CD4-positive, alpha-beta T cell treated with Interleukin-17A for 4 hours (primary cell): ENCODE measurements at regions not wholly inside any gene's neighbourhood (a gene's known extent, or its start where the extent isn't known, plus 50 kb on each side); places are given as distances from the start of the nearest gene placed in this dataset.
A peak's percentile ranks its signal among the peaks of the same experiment; 100 is the strongest.
"Not testable (repeated sequence)": the region's sequence is repeated elsewhere in the genome, so short reads cannot be mapped to it uniquely, and the experiment has no call there.

Experiments used
- DNase-seq: peaks from one replicate; pipeline ENCODE4 v3.0.0-alpha.2; 2020; ENCODE audit warnings: mixed read lengths

DNA sequence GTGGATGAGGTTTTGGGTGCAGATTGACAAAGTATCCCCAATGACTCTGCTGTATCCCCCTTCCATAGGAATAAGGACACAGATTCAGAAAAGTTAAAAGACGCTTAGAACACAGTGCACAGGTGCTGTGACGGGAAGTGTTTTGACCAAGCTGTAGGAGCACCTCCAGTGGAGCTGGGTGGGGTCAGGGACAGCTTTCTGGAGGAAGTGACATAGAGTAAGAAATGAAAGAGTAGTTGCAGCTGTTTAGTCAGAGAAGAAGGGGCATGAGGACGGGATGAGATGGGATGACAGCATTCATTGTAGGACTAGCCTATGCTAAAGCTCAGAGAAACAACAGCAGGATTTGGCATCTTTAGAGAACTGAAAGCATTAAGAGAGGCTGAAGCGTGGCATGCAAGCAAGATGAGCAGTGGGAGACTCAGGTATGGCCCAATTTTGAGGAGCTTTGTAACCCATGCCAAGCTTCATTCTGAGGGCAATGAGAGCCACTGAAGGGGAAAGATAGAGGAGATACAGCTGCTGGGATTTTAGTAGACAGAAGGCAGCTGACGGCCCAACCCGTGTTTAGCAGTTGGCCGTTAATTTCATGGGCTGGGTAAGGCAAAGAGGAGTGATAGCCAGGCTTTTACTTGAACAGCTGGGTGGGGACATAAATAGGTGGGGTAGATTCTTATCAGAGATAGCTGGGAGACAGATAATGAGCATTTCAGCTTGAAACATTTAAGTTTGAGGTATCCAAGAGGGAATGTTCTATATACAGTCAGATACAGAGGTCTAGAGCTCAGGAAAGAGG is 131.8 kb upstream of the KRAS start:
- peak; percentile 60 for DNase-seq

DNA sequence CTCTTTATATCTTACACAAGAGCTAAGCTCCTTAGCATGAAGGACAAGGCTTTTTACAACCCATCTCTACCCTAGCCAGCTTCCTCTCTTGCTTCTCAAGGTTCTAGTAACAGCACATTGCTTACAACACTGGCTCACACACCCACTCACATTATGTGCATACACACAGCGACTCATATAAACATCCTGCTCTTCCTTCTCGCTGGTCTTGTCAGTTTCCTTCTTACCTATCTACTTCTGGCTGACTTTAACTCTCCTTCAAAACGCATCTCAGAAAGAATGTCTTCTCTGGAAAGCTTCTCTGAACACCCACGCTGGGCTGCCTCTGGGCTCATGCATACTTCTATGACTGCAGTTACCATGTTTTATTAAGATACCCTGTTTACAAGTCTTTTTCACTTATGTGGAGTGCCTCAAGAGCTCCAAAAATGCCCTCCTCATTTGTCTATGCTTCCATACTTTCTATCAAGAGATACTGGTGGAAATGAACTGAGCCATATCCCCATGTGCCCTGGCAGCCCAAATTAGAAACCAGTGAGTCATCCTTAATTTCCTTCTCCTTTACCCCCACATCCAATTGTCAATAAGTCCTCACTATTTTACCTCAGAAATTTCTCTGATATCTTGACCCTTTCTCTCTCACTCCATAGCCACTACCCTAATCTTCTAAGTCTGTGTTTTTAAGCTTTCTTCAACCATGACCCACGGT is 126.9 kb upstream of the KRAS start:
- peak; percentile 61 for DNase-seq

DNA sequence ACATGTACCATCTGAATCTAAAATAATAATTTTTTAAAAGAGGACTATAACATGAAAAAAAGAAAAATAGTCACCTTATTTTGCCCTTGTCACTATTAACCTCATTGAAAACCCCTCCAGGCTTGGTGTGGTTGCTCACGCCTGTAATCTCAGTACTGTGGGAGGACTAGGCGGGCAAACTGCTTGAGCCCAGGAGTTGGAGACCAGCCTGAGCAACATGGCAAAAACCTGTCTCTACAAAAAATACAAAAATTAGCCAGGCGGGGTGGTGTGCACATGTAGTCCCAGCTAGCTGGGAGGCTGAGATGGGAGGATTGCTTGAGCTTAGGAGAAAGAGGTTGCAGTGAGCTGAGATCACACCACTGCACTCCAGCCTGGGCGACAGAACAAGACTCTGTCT is 126.3 kb upstream of the KRAS start:
- peak; percentile 10 for DNase-seq

DNA sequence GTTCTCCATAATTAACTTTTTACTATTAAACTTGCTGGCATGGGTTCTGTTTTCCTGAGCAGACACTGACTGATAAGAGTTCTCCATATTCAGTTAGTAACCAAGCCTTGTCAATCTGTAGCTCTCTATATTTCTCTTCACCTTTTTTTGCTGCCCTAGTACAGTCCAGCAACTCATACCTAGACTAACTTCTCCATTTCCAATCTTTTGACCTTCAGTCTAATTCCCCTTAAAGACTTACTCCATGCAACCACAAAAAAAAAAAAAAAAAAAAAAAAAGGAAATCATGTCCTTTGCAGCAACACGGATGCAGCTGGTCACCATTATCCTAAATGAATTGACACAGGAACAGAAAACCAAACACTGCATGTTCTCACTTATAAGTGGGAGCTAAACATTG is 125.7 kb upstream of the KRAS start:
- DNase-seq, result no peak

DNA sequence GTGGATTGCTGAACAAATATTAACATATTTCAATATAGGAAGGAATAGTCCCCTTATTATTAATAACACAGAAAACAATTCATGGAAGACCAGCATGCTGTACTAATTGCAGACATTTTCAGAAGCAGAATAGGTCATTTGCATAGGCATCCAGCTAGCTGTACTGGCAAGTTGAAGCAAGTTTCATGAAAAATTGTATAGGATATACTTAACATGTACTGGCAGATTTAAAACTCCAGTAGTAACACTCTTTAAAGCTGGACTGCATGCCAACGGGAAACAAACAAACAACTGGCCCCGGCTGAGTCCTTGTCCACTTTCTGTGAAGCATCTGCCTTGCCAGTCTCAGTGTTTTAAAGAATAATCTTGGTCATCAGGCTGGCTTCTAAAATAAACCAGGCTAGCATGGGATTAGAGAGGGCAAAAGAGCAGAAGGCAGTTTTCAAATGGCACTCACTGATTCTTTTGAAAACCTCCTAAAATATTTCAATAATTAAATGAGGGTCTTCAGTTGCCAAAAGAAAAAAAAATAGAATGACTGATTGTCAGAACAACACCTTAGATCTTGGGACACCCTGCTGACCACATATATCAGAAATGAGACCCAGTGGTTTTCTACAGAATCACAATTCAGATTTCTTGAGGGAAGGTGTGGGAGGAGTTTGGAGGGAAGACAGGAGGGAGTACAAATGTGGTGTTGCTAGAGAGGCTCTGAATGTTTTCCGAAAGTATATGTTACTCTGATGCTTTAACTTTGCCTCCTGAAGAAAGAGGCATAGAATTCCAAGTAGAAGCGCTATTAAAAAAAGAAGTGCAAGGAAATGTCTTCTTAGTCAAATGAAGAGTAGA is 122.5 kb upstream of the KRAS start:
- DNase-seq, result no peak

DNA sequence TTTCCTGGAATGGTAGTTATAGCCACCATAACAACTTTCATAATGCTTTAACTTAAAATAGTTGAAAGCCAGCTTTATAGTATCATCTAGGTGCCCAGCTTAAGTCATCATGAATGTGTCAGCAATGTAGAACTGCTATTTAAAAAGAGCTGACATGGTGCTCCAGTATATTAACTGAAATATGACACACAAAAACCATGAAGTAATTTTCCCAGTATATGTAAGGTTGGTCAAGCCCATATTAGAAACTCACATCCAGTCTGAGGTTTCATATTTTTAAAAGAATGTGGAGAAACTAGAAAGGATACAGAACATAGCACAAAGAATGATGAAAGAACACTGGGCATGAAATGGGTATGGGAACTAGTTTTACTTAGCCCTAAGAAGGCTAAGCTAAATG is 121.3 kb upstream of the KRAS start:
- DNase-seq, result no peak

DNA sequence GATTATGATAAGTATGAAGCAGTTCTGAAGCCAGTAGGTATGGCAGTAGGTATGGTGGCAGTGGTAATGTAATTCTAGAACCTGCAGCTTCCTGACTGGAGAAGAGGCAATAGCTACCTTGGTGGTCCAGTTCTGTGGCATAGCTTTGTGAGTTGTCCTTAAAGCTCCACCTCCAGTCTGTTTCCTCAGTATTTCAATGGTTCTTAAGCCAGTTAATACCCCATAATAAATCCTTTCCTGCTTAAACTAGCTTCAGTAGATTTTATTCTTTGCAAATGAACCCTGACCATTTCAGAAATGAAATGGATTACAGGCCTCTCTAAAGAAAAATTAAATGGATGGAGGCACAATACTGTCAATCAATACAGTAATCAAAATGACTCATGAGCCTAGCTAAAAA is 117.8 kb upstream of the KRAS start:
- no peak for DNase-seq

DNA sequence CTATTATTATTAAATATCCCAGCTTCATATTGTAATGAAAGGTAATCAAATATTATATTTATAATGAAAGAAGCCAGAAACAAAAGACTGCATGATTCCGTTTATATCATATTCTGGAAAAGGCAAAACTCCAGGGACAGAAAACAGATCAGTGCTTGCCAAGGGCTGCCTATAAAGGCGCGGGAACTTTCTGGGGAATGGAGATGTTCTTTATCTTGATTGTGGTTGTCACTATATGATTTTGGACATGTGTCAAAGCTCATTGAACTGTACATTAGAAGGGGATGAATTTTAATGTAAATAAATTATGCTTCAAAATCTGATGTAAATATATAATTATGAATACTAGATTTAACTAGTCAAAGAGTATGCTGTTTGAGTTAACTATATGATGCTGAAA is 115.4 kb upstream of the KRAS start:
- no peak for DNase-seq

DNA sequence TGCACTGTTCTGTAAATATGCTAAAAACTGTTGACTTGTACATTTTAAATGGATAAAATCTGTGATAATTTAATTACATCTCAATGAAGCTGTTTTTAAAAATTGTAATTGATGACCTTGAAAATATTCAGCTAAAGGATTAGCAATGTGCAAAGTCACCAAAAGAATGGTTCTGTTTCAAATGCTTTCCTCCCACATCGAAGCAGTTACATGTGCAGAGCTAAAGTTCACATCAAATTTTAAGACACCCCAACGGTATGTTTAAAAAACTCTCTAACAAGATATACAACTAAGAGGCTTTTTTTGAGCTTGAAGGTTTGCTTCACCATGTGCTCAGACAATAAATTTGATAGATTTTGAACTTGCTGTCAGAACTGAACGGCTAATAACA is 114.6 kb upstream of the KRAS start:
- DNase-seq, result no peak

DNA sequence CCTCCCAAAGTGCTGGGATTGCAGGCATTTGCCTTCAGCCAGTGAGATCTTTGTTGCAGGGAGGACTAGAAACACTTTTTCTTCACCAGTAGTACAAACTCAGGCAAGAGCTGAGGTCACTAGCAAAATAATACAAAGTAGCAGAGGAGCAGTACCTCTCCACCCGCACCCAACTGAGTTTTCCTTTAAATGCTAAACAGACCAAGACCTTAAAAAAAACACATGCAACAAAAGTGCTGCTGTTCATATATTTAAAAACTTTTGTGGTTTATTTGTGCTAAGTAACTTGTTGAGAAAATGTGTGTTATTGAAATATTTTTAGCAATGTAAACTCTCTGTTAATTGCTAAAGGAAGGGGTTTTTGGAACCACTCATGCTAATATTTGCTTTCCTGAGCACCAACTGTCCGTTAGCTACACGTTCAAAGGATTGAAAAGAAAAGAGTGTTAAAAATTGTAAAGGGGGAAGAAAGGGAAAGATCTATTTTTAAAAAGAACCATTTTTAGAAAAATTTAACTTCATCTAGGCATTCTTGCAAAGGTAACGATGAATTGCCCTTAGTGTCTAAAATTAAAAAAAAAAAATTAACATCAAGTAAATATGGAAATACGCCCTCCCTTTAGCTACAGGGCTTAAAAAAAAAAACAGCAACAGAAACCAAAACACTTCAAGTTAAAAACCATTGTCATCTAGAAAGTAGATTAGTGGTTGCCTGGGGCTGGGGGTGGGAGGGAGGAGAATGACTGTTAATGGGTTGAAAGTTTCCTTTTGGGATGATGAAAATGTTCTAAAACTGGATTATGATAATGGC is 114.0 kb upstream of the KRAS start:
- no peak for DNase-seq

DNA sequence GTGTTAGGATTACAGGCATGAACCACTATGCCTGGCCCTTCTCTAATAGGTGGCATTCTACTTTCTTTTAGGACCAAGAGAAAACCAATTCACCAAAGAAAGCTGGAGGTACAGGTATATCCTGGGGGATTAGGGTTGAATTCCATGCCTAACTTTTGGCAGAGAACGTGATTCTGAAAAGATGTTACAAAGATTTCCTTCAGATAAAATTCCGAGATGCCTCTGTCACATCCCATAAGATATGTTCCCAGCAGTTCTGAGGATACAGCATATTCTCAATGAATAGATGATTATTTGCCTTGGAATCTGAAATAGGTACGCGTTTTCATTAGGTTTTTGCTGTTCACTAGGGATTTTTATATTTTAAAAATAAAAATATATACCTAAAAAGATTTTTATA is 111.9 kb upstream of the KRAS start:
- DNase-seq, result no peak

DNA sequence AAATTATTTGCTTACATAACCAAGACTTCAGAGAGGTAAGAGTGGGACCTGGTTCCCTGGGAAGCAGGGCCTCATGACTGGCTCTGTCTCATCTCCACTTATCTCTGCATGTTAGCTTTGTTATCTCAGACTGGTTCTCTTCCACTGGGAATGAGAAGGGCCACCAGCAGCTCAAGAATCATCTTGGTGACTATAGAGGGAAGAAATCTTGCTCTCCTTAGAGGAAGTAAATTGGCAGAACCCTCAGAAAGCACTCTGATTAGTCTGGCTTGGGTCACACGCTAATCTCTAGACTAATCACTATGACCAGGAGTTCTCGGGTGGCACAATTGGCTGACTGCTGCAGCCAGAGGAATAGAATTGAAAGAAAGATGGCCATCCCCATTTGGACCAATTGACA is 110.8 kb upstream of the KRAS start:
- DNase-seq, result no peak

DNA sequence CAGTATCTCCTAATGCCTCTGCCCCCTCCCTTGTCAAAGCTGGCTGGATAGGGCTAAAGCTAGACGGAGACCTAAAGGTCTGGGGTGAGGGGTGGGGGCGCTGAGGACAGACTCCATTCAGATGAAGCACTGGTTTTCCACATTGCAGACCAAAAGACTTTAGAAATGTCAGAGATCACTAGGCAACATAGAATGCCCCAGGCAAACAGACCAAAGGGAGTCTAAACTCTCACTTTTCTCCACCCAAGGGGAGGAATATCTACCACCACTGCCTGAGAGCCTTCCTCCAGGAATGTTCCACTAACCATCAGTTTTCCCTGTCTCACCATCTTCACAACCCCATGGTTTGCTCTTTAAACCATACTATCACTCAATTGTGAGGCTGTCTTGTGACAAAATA is 106.9 kb upstream of the KRAS start:
- no peak for DNase-seq

DNA sequence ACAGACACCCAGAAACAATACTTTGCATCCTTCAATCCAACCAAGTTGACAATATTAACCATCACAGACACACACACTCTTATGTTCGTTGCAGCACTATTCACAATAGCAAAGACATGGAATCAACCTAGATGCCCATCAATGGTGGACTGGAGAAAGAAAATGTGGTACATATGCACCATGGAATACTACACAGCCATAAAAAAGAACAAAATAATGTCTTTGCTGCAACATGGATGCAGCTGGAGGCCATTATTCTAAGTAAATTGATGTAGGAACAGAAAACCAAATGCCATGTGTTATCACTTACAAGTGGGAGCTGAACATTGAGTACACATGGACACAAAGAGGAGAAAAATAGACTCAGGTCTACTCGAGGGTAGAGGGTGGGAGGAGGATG is 102.2 kb upstream of the KRAS start:
- DNase-seq, result not testable (repeated sequence)

DNA sequence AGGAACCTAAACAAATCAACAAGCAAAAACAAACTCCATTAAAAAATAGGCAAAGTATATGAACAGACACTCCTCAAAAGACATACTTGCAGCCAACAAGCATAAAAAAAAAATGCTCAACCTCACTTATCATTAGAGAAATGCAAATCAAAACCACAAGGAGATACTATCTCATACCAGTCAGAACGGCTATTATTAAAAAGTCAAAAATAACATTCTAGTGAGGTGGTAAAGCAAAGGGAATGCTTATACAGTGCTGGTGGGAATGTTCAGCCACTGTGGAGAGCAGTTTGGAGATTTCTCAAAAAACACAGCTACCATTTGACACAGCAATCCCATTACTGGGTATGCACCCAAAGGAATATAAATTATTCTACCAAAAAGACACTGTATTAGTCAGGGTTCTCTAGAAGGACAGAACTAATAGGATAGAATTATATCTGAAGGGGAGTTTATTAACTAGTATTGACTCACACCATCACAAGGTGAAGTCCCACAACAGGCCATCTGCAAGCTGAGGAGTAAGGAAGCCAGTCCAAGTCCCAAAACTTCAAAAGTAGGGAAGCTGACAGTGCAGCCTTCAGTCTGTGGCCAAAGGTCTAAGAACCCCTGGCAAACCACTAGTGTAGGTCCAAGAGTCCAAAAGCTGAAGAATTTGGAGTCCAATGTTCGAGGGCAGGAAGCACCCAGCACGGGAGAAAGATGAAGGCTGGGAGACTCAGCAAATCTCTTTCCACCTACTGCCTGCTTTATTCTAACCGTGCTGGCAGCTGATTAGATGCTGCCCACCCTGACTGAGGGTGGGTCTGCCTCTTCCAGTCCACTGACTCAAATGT is 101.6 kb upstream of the KRAS start:
- no peak for DNase-seq

DNA sequence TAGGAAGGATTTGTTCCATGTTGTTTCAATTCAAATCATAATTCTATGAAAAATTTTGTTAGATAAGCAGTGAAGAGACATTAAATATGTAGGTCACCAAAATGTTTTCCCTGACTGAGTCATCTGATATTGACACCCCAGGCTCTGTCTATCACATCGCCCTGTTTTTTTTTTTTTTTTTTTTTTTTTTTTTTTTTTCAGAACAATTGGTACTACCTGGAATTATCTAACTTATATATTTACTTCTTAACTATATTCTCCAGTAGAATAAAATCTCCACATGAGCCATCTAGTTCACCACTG is 97.8 kb upstream of the KRAS start:
- no peak for DNase-seq

DNA sequence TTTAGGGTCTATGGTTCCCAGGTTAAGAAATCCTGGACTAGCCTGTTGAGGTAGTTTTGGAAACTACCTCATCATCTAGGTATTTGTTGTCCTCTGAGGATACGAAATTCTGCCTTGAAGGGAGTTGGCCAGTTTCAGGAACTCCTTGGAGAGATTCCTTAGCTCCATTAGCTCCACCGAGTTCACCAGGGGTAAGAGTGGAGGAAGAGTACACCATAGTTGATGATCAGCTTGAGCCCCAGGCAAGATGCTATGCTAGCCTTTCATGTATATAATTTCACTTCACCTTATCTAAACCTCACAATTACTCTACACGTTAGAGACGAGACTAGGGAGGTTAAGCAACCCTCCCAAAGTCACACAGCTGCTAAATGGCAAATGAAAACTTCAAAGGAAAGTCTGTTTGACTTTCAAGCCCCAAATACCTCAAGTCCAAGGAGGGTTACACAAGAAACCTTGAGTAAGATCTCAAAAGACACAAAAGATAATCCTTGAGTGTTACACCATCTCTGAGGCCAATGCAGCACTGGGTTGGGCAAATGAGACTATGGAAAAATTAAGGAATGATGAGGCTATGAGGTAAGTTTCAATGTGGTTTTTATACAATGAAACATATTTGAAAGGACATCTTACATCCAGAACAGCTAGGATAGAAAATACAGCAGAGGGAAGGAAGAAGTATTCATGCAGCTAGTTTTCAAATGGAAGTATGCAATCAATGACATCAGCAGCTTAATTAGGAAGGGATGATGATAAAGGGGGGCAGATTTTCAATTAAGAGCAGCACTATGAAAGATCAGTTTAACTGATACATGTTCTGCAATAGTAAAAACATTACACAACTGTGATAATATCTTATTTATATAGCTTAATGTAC is 97.2 kb upstream of the KRAS start:
- no peak for DNase-seq

DNA sequence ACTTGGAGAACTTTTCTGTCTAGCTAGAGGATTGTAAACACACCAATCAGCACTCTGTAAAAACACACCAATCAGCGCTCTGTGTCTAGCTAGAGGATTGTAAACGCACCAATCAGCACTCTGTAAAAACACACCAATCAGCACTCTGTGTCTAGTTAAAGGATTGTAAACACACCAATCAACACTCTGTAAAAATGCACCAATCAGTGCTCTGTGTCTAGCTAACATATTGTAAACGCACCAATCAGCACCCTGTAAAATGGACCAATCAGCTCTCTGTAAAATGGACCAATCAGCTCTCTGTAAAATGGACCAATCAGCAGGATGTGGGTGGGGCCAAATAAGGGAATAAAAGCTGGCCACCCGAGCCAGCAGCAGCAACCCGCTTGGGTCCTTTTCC is 91.1 kb upstream of the KRAS start:
- DNase-seq, result not testable (repeated sequence)

DNA sequence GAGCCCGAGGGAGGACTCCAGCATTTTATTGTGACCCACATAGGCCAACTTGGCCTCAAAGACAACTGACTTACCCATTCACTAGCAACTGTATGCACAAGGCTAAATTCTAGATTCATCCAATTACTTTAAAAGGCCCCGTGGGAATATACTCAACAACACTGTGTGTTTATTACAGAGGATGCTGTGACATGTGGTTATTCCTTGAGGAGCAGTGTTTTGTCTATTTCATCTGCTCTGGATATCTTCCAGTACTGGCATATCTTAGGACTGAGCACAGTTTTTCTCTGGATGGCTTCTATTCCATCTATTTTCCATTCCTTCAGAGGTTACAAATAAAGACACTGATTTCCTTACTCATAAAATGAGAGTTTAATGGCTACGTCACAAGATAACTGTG is 87.2 kb upstream of the KRAS start:
- DNase-seq, result no peak

DNA sequence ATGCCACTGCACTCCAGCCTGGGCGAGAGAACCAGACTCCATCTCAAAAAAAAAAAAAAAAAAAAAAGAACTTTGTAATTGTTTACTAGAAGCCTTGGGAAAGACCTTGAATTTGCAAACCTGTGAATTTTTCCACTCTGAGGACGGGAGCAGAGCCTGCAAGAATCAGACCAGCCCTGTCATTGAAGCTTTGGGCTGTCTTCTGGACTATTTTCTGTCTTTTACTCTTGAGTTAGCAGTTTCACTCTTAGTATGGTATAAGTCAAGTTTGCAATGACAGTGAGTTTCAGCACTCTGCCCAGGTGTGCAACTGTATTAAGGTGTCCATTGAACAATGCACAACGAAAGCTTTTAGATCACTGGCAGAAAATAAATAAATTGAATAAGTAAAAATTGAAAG is 81.4 kb upstream of the KRAS start:
- no peak for DNase-seq

DNA sequence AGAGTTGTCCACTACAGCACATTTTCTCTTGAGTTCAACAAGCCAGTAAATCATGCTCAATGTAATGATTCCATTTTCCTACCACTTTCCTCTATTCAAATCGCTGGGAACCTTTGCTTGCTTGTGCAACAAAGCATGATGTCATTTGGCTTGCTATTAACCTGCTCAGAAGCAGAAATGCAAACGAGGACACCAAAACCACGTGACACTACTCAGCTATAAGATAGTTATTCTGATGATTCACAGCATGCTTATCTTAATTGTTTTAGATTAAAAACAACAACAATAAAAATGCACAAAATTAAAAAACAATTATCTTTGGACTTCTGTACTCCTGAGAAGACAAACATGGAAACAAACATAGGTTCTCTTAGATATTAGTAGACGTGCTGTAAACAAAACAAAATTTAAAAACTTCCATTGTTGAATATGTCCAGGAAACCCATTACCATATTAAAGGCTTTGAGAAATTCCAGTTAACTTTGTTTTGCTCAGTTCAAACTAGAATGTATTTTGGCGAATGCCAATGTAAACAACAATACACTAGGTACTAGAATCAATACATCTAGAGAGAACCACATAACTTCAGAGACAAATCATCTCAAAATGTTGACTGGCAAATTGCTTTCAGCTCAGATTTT is 77.5 kb upstream of the KRAS start:
- no peak for DNase-seq
